Hindlimb muscle (tissue), 1 donor: ENCODE measurements at regions not wholly inside any gene's neighbourhood (a gene's known extent, or its start where the extent isn't known, plus 50 kb on each side); places are given as distances from the start of the nearest gene placed in this dataset.

Experiments used
- DNase-seq: peaks from one replicate; pipeline ENCODE4 v3.0.0-alpha.2; 2013

DNA sequence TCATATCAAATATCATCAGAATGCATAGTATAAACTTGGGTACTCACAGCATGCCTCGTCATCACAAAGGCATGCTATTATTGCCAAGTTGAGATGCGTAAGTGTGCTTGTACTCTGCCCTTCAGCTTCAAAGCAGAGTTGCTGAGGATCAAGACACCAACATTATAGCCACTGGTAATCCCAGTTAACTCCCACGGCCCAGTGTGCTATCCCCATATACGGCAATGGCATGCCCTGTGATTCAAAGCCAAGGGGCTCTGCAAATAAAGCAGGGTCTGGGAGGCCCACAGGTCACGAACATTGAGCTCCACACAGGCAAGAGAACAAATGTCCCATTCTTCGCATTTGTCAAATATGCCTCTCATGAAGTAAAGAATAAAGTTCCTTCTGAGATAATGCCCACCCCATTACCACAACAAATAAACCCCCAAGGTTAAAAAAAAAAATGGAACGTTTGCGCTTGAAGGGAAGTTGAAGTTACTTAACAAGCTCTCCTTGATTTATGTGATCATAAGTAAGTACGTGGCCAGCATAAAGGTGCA lies 298.1 kb upstream of the NECTIN3 start:
- no peak for DNase-seq

DNA sequence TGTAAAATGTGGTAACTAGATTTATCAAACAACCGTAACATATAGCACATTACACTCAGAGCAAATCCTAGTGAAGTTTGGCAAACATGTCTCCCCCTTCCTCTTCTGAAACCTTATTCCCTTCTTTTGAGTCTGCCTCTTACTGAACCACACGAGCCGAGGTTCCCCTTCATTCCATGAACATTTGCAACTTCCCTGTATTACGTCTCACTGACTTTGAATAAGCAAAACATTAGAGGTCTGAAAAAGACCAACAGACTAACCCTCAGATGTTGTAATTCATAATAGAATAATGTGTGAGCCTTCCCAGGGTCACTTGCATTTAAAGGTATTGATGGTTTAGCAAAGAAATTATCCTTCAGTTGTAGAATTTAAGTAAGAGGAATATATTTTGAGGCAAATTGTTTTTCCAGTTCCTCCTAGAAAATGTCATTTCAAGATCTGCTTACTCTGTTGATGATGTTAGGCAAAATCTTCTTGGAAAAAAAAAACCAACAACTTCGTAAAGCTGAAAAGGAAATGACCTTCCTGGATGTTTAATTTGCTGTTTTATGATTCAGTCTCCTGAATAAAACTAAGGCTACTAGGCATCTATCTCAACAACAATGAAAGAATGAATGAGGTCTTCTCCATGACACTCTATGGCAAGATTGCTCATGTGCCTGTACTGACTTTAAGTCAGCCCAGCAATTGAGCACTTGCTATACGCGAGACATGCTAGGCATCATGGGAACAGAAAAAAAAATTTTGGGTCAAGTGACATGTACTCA lies 296.9 kb upstream of the NECTIN3 start:
- DNase-seq = no peak

DNA sequence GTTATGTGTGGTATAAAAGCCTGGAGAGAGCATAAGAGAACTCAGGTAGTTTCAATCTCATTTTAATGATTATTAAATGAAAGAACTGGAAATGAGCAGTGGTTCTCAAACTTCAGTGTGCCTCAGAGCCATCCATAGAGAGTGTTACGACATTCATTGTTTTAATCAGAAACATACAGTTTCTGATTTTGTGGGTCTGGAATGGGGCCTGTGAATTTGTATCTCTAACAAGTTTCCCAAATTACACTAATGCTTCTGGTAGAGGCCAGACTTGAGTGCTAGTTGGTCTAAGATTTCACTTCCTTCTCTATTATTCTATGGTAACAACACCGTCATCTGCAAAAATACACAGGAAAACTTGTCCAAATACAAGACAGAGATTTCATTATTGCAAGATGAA lies 292.0 kb upstream of the NECTIN3 start:
- DNase-seq = no peak

DNA sequence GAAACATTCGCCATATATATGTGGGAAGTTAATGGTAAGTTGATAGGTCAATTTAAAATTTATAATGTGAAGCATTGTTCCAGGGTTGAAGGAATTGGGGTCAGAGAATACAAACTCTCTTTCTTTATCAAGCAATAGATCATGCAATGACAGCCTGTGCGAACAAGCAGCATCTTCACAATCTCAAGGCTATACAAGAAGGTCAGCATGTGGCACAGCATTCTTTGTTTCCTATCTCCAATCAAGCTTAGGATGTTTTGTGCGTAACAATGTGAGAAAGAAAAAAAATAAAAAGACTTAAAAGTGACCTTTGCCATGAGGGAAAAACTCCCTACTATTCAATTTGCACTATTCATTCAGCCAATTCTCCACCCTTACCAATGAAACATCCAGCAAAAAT lies 288.1 kb upstream of the NECTIN3 start:
- no peak for DNase-seq

DNA sequence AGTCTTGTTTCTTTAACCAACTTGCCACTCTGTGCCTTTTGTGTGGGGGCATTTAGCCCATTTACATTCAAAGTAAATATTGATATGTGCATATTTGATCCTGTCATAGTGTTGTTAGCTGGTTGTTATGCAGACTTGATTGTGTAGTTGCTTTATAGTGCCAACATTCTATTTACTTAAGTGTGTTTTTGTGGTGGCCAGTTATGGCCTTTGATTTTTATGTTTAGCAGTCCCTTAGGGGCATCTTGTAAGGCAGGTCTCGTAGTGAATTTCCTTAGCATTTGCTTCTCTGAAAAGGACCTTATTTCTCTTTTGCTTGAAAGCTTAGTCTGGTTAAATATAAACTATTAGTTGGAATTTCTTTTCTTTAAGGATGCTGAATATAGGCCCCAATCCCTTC lies 282.8 kb upstream of the NECTIN3 start:
- DNase-seq = no peak

DNA sequence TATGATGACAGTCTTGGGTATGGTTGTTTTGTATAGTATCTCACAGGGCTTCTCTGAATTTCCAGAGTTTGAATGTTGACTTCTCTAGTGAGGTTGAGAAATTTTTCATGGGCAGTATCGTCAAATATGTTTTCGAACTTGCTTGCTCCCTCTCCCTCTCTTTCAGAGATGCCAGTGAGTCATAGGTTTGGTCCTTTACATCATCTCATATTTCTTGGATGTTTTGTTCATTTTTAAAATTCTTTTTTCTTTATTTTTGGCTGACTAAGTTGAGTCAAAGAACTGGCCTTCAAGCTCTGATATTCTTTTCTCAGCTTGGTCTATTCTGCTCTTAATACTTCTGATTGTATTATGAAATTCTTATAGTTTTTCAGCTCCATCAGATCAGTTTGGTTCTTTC lies 282.3 kb upstream of the NECTIN3 start:
- no peak for DNase-seq

DNA sequence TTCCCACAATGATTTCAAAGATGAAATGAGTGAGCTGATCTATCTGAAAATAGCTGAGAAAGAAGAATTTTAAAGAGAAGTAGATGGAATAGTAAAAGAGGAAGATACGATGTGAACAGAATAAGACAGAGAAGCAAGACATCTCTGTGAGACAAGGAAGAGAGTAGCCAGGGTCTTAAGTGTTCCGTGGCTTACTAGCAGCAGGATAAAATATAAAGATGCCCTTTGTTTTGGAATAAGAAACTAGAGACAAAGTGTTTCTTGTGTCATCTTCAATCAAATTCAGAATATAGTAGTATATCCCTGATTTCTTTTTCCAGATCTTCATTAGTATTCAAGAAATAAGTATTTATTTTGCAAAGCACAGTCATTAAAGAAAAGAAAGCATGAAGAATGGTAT lies 281.0 kb upstream of the NECTIN3 start:
- DNase-seq = no peak

DNA sequence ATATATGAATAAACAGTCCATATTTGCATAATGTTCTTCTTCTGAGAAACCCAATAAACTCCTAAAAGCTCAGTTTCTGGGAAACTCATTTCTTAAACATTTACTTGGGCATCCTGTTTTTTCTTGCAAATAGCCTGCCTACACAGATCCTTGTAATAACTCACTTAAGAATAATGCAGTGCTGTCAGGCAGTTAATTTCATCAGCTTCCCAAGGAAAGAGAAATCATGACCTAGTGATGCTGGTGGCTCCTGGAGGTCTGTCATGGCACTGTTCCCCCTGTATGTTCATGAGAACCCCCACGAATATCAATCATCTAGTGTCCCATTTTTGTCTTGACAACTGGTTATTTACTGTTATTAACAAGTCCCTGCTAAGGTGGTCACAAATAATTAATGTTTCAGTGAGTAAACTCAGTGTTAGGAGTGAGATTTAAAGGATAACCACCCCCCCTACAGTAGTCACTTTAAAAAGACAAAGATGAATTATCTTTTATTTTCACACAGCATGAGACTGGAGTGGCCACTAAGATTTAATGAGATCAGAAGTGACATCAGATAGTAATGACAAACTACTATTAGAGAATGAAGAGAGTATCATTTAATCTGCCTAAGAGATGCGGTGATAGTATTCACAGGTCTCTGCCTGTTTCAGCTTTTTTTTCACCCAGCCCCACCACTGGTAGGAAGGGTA lies 279.5 kb upstream of the NECTIN3 start:
- no peak for DNase-seq

DNA sequence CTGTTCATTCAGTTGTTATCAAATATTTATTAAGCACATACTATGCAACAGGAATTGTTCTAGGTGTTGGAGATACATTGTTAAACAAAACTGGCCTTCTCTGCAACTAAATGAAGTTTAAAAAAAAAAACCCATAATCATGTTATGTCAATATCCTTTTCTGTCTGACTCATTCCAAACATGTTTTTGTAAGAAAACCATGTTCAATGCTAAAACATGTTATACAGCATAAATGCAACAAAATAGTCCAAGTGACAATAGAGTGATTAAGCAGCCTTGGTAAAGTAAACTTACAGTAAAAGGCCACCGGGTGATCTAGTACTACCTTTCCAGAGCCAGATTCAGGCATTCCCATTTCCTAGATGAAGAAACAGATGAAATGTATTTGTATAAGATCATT lies 278.0 kb upstream of the NECTIN3 start:
- DNase-seq = no peak

DNA sequence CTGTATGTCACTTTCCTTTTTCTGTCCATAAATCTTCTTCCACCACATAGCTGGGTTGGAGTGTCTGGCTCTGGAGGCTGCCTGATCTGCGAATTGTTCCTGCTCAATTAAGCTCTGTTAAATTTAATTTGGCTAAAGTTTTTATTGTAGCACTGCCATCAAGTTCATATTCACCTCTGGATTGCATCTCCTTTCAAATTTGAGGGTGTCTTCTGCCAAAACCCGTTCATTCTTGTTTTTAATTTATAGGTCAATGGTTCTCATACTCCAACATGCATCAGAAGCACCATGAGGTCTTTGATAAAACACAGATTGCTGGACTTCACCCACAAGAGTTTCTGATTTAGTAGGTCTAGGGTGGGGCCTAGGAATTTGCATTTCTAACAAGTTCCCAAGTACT lies 276.5 kb upstream of the NECTIN3 start:
- DNase-seq = no peak

DNA sequence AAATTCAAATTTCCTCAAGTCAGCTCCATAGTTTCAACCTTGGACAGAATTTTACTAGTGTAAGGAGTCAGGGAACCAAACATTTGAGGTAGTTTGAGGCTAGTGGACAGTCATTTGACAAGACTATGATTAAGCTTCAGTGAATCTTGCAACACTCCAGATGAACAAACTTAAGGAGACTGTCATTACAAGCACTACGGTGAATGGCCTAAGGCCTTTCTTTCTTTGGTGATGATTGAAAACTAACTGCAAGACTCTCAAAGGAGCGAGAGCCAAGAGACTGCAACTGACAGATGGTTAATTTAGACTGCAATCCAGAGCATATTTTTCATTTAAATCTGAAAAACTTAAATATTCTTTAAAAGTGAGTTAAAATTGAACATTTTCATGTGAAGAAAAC lies 272.3 kb upstream of the NECTIN3 start:
- no peak for DNase-seq

DNA sequence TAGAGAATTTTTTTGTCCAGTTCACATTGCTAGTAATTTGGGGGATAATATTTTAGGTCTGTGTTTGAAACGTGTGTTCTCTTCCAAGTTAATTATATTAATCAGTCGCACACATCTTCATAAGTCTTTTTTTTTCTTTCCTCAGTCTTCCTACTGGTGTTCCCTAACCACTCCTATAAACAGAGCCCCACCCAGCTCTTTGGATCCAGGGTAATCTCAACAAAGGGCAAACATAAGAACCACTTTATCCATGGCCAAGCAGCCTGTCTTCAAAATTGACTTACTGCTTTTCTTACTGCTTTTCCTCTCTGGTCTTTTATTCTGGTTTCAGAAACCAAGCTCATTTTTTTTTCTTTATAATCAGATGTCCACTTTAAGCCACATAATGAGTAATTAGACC lies 266.8 kb upstream of the NECTIN3 start:
- no peak for DNase-seq

DNA sequence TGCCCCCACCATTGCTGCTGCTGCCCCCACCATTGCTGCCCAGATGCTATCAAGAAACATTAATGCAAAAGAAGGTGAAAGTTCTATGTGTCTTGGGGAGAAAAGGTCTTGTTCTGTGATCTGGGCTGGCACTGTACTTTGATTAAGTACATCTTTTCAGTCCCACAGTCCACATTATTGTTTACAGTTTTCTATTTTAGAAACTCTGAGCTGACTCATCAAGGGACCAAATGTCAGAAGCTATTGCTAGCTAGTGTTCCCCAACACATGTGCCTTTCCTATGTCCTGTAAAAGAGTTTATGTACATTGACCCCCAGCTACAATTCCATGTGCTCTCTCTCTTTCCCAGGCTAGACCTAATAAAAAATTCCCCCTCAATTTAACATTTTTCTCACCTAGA lies 264.7 kb upstream of the NECTIN3 start:
- DNase-seq = no peak

DNA sequence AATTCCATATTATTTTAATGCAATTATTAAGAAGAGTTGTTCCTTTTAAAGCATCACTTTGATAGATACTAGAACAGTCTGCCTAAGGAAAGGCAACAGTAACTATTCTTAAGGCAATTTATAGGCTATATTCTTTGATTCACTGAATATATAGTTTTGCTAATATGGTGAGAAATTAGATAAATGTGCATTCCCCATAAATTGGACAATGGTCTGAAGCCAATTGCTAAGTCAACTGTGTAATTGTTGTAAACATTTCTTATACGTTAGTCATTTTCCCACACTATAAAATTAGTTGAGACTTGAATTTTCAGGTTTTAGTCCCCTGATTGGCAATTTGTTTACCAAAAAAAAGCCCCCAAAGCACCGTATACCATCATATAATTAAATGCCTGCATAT lies 263.0 kb upstream of the NECTIN3 start:
- DNase-seq = no peak

DNA sequence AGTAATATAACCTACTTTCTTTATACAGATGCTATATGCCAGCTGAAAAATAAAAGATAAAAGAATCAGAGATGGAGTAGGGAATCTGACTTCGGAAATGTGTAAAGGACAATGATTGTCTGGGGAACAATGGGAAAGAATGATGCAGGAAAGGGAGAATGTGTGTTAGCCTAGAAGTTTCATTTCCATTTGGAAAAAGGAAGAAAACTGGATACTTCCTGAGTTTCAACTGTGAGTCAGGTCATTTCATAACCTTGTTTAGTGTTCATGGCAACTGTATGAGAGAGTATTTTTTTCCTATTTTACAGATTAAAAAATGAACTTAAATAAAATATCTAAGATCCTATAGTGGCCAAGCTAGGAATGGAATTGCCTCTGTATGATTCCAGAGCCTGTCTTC lies 261.3 kb upstream of the NECTIN3 start:
- DNase-seq = no peak

DNA sequence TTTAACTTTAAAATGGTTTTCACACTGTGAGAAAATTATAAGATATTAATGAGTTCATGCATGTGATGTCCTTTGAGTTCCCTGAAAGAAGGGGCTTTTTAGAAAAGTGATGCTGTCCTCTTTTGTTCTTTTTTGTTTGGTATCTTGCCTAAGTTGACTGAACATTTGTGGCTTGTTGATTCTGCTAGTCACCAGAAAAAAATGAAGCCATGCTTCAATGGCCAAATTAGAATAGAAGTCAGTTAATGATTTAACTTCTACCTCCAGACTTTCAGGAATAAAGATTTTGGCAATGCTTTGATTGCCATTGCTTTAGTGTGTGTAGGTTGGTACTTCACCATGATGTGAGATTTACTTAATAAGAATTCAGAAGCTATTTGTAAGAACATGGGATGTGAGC lies 260.6 kb upstream of the NECTIN3 start:
- no peak for DNase-seq

DNA sequence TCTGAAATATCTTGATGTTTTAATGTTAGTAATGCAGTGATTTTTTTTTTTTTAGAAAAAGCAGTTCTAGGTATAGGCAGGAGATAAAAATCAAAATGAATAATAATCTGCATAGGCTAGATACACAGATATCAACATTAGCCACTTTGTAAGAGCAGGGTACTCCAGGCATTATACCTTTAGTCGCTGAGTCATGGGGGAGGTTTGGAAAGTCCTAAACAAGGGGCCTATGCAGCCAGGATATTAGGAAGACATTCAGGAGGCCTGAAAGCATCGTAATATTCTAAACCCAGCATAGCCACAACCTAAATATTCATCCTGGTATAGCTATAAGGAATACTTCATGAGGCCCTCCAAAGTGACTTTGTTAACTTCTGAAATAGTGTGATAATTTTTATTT lies 258.1 kb upstream of the NECTIN3 start:
- DNase-seq = no peak

DNA sequence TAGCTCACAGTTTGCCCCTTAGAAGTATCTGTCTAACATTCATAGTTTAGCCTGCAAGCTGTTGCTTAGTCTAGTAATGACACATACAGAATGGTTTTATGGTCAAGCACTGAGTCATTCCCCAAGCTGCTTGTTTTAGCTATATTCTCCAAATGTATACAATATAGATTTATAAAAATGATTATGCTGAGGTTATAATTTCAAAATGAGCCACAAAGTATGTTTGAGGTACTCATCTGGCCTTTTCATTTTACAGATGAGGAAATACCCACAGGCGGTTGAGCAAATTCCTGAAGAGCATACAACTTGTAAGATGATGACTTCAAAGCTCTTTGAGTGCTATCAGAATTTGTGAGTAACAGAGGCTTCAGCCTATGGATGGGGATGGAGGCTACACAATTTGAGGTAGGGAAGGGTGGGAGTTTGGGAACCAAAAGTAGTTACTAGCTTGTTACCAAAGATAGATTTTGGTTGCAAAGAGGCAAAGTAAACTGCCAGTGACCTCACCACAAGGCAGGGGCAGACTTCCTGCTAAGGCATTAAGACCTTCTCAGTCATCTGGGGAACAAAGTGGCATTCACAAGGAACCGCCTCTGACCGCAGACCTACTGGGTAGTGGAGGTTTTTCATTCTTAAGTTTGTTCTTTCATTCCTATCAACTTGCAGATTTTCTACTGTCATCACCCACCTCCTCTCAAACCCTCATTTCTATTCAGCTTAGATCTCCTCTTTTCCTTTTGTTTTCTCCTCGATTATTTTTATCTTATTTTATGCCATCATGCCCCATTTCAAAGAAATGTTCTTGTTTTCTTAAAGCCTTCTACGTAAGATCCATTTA lies 257.2 kb upstream of the NECTIN3 start:
- DNase-seq = no peak

DNA sequence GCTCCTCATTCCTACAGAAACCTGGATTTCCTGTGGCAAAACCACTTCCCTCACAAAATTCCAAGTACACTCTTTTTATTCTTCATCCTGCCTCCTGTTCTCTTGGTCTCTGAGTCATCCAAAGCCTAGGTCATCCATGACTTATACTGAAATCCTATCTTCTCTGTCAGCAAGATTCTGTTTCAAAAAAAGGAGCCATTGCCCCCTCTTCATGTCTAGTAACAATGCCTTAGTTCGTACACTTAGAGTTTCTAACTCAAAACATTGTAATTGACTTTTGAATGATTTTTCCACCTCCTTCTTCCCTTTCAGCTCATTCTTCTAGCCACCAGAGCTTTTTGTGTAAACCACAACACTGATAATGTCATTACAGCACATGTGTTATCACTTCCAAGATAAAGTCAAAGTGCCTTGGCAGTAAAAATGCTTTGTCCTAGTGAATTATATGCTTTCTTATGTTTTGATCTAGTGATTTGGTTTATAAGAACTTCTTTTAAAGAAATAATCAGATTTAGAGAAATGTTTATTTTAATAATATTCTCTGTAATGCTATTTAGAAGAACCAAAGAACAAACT lies 256.5 kb upstream of the NECTIN3 start:
- DNase-seq = no peak

DNA sequence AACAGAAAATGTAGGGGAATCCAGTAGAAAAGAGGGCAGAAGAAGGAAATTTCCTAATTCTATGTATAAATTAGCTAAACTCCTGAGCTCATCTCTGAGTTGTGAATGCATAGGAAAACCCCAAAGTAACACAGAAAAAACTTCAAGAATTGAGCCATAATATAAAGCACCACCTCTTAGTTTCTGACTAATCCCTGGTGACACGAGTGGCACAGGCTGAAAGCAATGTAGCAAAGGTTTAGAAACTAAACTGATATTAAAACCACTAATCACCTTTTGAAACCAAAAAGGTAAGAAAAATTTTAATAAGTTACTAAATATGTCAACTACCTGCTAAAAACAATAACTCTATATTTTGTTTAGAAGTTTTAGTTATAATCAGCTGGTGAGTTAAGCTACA lies 255.6 kb upstream of the NECTIN3 start:
- no peak for DNase-seq

DNA sequence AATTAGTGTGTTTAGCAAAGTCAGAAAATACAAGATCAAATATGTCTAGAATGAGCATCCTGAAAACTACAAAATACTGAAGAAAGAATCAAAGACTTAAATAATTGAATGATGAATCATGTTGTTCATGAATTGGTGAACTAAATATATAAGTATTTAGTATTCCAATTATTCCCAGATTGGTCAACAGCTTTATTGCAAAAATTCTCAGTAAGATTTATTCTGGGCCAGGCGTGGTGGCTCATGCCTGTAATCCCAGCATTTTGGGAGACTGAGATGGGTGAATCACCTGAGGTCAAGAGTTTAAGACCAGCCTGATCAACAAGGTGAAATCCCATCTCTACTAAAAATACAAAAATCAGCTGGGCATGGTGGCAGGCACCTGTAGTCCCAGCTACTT lies 250.0 kb upstream of the NECTIN3 start:
- no peak for DNase-seq

DNA sequence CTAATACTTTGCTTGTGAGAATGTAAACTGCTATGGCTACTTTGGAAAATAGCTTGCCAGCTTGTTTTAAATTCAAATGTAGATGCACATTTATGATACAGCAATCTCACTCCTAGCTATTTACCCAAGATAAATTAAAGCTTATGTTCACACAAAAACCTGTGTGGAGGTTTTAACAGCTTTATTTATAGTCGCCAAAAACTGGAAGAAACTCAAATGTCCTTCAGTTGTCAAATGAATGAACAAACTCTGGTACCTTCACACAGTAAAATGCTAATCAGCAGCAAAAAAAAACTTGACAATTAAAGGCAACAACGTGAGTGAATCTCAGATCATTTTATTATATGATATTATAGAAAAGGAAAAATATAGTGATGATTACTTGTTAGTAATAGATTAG lies 248.6 kb upstream of the NECTIN3 start:
- DNase-seq = no peak

DNA sequence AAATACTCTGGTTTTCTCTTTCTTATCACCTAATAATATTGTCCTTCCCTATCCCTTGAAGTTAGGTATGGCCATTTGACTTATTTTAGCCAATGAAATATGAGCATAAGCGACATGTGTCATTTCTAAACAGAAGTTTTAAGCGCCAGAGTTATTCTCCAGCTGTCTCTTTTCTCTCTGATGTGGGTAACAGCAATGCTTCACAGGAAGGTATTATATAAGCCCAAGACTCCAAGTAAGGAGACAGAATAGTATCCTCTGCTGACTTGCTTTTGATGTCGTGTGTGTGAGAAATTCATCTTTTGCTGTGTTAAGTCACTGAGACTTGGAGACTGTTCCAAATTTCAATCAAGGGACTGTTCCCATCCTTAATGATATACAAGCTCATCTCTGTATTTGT lies 224.6 kb upstream of the NECTIN3 start:
- DNase-seq = no peak
